SU-DHL-6 (cell line): ENCODE measurements at regions not wholly inside any gene's neighbourhood (a gene's known extent, or its start where the extent isn't known, plus 50 kb on each side); places are given as distances from the start of the nearest gene placed in this dataset.

Experiments used
- H2AFZ ChIP-seq: fragments of 200-600 bp; sonication (generic); 2 replicates; pipeline ENCODE4 v1.6.1; 2014; ENCODE audit warnings: low read depth, mild to moderate bottlenecking, moderate library complexity, mixed read lengths, antibody characterized with exemption, low read length; ENCODE audit not compliant: severe bottlenecking
- H3F3A ChIP-seq: fragments of 200-600 bp; shearing (Covaris generic); 2 replicates; pipeline ENCODE4 v1.6.0; 2016; ENCODE audit warnings: antibody characterized with exemption, mild to moderate bottlenecking; ENCODE audit not compliant: insufficient read depth
- H3K27ac ChIP-seq: fragments of 200-600 bp; sonication (generic); 2 replicates; pipeline ENCODE4 v1.5.1; 2016; ENCODE audit warnings: low read depth, mild to moderate bottlenecking, low read length, moderate library complexity, mixed read lengths
- H3K27me3 ChIP-seq: fragments of 200-600 bp; sonication (generic), shearing (Covaris generic); 2 replicates; pipeline ENCODE4 v1.6.0; 2014; ENCODE audit warnings: mild to moderate bottlenecking, low read length
- H3K36me3 ChIP-seq: fragments of 200-600 bp; sonication (generic); 2 replicates; pipeline ENCODE4 v1.6.1; 2014; ENCODE audit warnings: mild to moderate bottlenecking, low read length, mixed read lengths
- H3K4me2 ChIP-seq: fragments of 300-600, 200-600 bp; shearing (Covaris generic), sonication (generic); 2 replicates; pipeline ENCODE4 v1.6.0; 2014; ENCODE audit warnings: low read length, low read depth, mild to moderate bottlenecking; ENCODE audit not compliant: poor library complexity, severe bottlenecking
- H3K4me3 ChIP-seq: fragments of 200-600 bp; sonication (generic); 2 replicates; pipeline ENCODE4 v1.5.1; 2014; ENCODE audit warnings: antibody characterized with exemption, low read length, mild to moderate bottlenecking, mixed read lengths; ENCODE audit not compliant: insufficient read depth, poor library complexity, severe bottlenecking
- H3K79me2 ChIP-seq: fragments of 200-600 bp; sonication (generic); 2 replicates; pipeline ENCODE4 v1.6.1; 2014; ENCODE audit warnings: mild to moderate bottlenecking, low read length, moderate library complexity; ENCODE audit not compliant: insufficient read depth
- H3K9ac ChIP-seq: fragments of 200-600 bp; sonication (generic); 2 replicates; pipeline ENCODE4 v1.7.0; 2014; ENCODE audit warnings: mild to moderate bottlenecking, low read length
- H3K9me2 ChIP-seq: fragments of 200-600 bp; sonication (generic); replicated peaks from 2 replicates; pipeline ENCODE4 v1.6.1; 2014; ENCODE audit warnings: low read length; ENCODE audit not compliant: insufficient read depth
- H3K9me3 ChIP-seq: fragments of 200-600 bp; sonication (generic); 2 replicates; pipeline ENCODE4 v1.6.1; 2014; ENCODE audit warnings: low read length, mixed read lengths; ENCODE audit not compliant: insufficient read depth
- H4K20me1 ChIP-seq: fragments of 200-600 bp; sonication (generic); 2 replicates; pipeline ENCODE4 v1.6.1; 2014; ENCODE audit warnings: low read depth, mild to moderate bottlenecking, antibody characterized with exemption, low read length, moderate library complexity, mixed read lengths
- EZH2phosphoT487 ChIP-seq: fragments of 200-600 bp; sonication (generic), shearing (Covaris generic); conservative IDR thresholded peaks from 2 replicates; pipeline ENCODE4 v1.6.1; 2018; ENCODE audit warnings: mild to moderate bottlenecking, antibody characterized with exemption, low read length, moderate library complexity, mixed read lengths
- TF ChIP-seq, protein P1 (sequence below): fragments of 200-600 bp; sonication (generic); IDR thresholded peaks from one replicate; pipeline ENCODE4 v1.5.1; 2017; ENCODE audit warnings: antibody characterized with exemption, mild to moderate bottlenecking, low read length, moderate library complexity; ENCODE audit not compliant: insufficient read depth, poor library complexity, severe bottlenecking

GRCh38 chr5:117623042-117623805 is 1048.6 kb upstream of the SEMA6A start:
- H3K79me2 ChIP-seq = no peaks in the 10 kb centered on the region
- H4K20me1 ChIP-seq = no peaks in the 10 kb centered on the region
- no peak overlapping the region for H3K4me2 ChIP-seq
- H3K9me3 ChIP-seq = no peaks in the 10 kb centered on the region
- no peaks in the 10 kb centered on the region for H3F3A ChIP-seq
- no peak overlapping the region for H2AFZ ChIP-seq
- TF ChIP-seq, protein P1, sequence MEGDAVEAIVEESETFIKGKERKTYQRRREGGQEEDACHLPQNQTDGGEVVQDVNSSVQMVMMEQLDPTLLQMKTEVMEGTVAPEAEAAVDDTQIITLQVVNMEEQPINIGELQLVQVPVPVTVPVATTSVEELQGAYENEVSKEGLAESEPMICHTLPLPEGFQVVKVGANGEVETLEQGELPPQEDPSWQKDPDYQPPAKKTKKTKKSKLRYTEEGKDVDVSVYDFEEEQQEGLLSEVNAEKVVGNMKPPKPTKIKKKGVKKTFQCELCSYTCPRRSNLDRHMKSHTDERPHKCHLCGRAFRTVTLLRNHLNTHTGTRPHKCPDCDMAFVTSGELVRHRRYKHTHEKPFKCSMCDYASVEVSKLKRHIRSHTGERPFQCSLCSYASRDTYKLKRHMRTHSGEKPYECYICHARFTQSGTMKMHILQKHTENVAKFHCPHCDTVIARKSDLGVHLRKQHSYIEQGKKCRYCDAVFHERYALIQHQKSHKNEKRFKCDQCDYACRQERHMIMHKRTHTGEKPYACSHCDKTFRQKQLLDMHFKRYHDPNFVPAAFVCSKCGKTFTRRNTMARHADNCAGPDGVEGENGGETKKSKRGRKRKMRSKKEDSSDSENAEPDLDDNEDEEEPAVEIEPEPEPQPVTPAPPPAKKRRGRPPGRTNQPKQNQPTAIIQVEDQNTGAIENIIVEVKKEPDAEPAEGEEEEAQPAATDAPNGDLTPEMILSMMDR = no peak
- TF ChIP-seq EZH2phosphoT487 = no peak
- no peak overlapping the region for H3K4me3 ChIP-seq
- no peaks in the 10 kb centered on the region for H3K36me3 ChIP-seq
- no peaks in the 10 kb centered on the region for H3K9me2 ChIP-seq
- no peaks in the 10 kb centered on the region for H3K27me3 ChIP-seq
- no peak overlapping the region for H3K9ac ChIP-seq
- no peak overlapping the region for H3K27ac ChIP-seq

- Histone ChIP-seq H3K36me3 (no peaks in the 10 kb centered on the region), H3F3A (no peaks in the 10 kb centered on the region), H3K9me3 (no peaks in the 10 kb centered on the region), H2AFZ (no peak overlapping the region), H3K4me2 (no peak overlapping the region), H3K9ac (no peak overlapping the region), H3K27ac (no peak overlapping the region), H4K20me1 (no peaks in the 10 kb centered on the region), H3K9me2 (no peaks in the 10 kb centered on the region), H3K4me3 (no peak overlapping the region), H3K27me3 (no peaks in the 10 kb centered on the region), H3K79me2 (no peaks in the 10 kb centered on the region)
- TF ChIP-seq, protein P1 = no peak
- no peak for TF ChIP-seq EZH2phosphoT487
Measured at GRCh38 chr5:117621921-117622320, 1047.3 kb upstream of the SEMA6A start.

DNA sequence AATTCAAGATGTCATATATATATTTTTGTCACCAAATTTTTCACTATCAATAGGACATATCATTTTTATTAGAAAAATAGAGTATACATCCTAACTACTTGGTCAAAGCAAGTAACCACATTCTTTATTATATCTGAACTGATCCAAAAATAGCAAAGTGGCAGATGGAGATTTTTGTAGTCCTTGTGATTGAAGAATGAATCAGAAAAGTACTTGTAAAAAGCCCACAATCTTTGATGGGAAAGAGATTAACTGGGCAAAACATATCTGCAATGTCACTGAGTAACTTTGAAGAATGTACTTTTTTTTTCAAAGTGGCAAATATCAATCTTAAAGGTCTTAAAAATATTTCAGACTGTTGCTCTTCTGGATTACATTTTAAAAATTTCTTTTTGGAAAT is 1040.6 kb upstream of the SEMA6A start:
- Histone ChIP-seq H3K27ac (no peak overlapping the region), H3K27me3 (no peaks in the 10 kb centered on the region), H3K9me3 (no peaks in the 10 kb centered on the region), H3K79me2 (no peaks in the 10 kb centered on the region), H3K36me3 (no peaks in the 10 kb centered on the region), H3F3A (no peaks in the 10 kb centered on the region), H3K4me2 (no peak overlapping the region), H3K9ac (no peak overlapping the region), H3K9me2 (no peaks in the 10 kb centered on the region), H4K20me1 (no peaks in the 10 kb centered on the region), H2AFZ (no peak overlapping the region), H3K4me3 (no peak overlapping the region)
- TF ChIP-seq EZH2phosphoT487 = no peak
- TF ChIP-seq, protein P1 = no peak
